ENCODE measurements at regions not wholly inside any gene's neighbourhood (a gene's known extent, or its start where the extent isn't known, plus 50 kb on each side); places are given as distances from the start of the nearest gene placed in this dataset.

GRCh38 chr2:207290833-207291624, 125.3 kb upstream of the KLF7 start:
- H3K9me3 ChIP-seq (ENCODE audit: control insufficient read depth in 2 of 2, low read length in 2 of 2): no peaks in the 10 kb centered on the region
- H3K4me3 ChIP-seq (ENCODE audit: low read length in 2 of 2): no peak overlapping the region
- no peaks in the 10 kb centered on the region for H3K4me1 ChIP-seq (ENCODE audit: control insufficient read depth, insufficient read depth, low read length)
- H3K36me3 ChIP-seq (ENCODE audit: control insufficient read depth in 2 of 2, insufficient read depth in 2 of 2, low read length in 2 of 2): no peaks in the 10 kb centered on the region
- H3K9ac ChIP-seq (ENCODE audit: low read length in 2 of 2): no peak overlapping the region
- H3K27ac ChIP-seq (ENCODE audit: low read length): no peak overlapping the region
- H3K27me3 ChIP-seq (ENCODE audit: control insufficient read depth in 1 of 2, insufficient read depth in 2 of 2, low read length in 2 of 2): no peaks in the 10 kb centered on the region

DNA sequence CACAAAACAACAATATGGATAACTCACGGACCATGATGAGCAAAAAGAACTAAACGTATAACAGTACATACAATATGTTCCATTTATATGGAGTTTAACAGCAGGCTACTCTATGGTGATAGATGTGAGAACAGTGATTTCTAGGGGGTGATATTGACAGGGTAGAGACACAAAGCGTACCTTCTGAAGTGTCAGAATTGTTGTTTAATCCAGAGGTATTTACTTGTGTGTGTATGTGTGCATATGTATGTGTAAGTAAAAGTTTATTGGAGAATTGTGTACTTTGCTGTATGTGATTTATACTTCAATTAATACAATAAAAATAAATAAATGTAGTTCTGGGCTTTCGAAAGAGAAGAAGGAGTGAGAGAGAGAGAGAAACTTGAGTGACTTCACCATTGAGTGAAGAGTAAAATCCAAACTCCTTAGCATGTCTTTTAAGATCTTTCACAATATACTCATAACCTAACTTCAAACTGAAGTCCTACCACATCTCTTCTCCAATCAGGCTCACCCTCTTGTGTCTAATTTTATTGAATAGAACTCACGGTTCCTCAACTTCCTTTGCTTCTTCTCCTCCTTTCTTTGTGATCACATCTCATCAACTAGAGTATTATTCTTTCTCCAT, 126.0 kb upstream of the KLF7 start:
- H3K27me3 ChIP-seq (ENCODE audit: control insufficient read depth in 1 of 2, insufficient read depth in 2 of 2, low read length in 2 of 2): no peaks in the 10 kb centered on the region
- H3K36me3 ChIP-seq (ENCODE audit: control insufficient read depth in 2 of 2, insufficient read depth in 2 of 2, low read length in 2 of 2): no peaks in the 10 kb centered on the region
- no peak overlapping the region for H3K27ac ChIP-seq (ENCODE audit: low read length)
- no peak overlapping the region for H3K4me3 ChIP-seq (ENCODE audit: low read length in 2 of 2)
- no peaks in the 10 kb centered on the region for H3K9me3 ChIP-seq (ENCODE audit: control insufficient read depth in 2 of 2, low read length in 2 of 2)
- peaks cover 4% of the 10 kb centered on the region for H3K4me1 ChIP-seq (ENCODE audit: control insufficient read depth, insufficient read depth, low read length)
- H3K9ac ChIP-seq (ENCODE audit: low read length in 2 of 2): no peak overlapping the region

DNA sequence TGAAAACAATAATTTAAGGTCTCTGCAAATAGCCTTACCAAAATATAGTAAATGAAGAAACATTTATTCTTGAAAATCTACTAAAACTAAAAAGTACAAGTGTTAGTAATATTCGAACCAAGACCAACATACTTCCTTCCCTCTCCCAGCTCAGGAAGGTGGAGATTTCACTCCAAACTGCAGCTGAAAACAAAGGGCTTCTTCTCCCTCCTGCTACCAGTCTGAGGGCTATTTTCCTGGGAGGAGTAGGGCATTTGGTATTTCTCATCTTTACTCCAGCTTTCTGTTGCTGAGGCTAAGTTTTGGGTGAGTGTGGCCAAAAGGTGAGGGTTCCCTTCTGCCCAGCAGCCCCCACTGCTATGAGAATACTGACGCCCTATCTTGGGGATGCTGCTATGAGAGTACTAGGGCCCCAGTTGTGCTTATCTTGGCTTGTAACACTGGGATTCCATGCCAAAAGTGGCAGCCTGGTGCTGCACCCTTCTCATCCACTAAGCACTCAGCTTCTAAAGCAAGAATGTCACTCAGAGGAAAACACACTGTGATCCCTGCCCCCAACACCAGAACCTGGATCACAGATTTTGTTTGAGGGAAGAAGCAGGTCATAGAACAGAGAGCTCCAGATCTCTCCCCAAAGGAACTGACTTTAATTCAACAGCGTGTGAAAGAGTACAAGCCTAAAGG, 130.7 kb upstream of the KLF7 start:
- Histone ChIP-seq H3K9ac (ENCODE audit: low read length in 2 of 2) (no peak overlapping the region), H3K27ac (ENCODE audit: low read length) (no peak overlapping the region), H3K4me1 (ENCODE audit: control insufficient read depth, insufficient read depth, low read length) (peaks cover 7% of the 10 kb centered on the region), H3K36me3 (ENCODE audit: control insufficient read depth in 2 of 2, insufficient read depth in 2 of 2, low read length in 2 of 2) (no peaks in the 10 kb centered on the region), H3K27me3 (ENCODE audit: control insufficient read depth in 1 of 2, insufficient read depth in 2 of 2, low read length in 2 of 2) (no peaks in the 10 kb centered on the region), H3K9me3 (ENCODE audit: control insufficient read depth in 2 of 2, low read length in 2 of 2) (no peaks in the 10 kb centered on the region), H3K4me3 (ENCODE audit: low read length in 2 of 2) (no peak overlapping the region)

DNA sequence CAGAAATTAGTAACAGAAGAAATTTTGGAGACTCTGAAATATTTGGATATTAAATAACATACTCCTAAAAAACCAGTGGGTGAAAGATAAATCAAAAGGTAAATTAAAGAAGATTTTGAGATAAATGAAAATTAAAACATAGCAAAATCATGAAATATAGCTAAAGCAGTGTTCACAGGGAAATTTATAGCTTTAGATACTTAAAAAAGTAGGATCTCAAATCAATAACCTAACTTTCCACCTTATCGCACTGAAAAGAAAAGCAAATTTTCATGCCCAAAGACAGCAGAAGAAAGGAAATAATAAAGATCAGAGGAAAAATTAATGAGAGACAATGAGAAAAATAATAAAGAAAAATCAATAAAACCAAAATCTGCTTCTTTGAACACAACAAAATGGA, 135.1 kb upstream of the KLF7 start:
- no peak overlapping the region for H3K4me3 ChIP-seq (ENCODE audit: low read length in 2 of 2)
- peaks cover 7% of the 10 kb centered on the region for H3K4me1 ChIP-seq (ENCODE audit: control insufficient read depth, insufficient read depth, low read length)

DNA sequence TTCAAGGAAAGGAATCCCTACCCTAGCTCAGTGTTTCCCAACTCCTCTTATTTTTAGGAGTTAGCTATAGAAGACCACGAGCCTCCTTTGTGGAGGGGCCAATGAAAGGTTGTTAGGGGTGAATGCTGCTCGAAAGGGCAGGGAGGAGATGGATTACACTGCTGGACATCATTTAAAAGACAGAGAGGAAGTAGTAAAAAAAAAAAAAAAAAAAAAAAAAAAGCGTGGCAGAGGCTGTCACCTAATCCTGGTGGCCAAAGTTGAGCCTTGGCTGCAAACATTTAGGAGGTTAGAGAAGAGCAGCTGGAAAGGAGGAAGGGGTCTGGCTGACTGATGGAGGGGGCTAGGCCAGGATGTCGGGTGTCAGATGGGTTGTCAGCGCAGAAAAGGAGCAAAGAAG, 139.0 kb upstream of the KLF7 start:
- Histone ChIP-seq H3K27me3 (ENCODE audit: control insufficient read depth in 1 of 2, insufficient read depth in 2 of 2, low read length in 2 of 2) (no peaks in the 10 kb centered on the region), H3K4me1 (ENCODE audit: control insufficient read depth, insufficient read depth, low read length) (no peaks in the 10 kb centered on the region), H3K36me3 (ENCODE audit: control insufficient read depth in 2 of 2, insufficient read depth in 2 of 2, low read length in 2 of 2) (no peaks in the 10 kb centered on the region), H3K27ac (ENCODE audit: low read length) (no peak overlapping the region), H3K4me3 (ENCODE audit: low read length in 2 of 2) (no peak overlapping the region), H3K9ac (ENCODE audit: low read length in 2 of 2) (no peak overlapping the region), H3K9me3 (ENCODE audit: control insufficient read depth in 2 of 2, low read length in 2 of 2) (no peaks in the 10 kb centered on the region)

More for the DNA sequence above, 135.1 kb upstream of the KLF7 start:
- Histone ChIP-seq H3K27ac (ENCODE audit: low read length) (no peak overlapping the region), H3K27me3 (ENCODE audit: control insufficient read depth in 1 of 2, insufficient read depth in 2 of 2, low read length in 2 of 2) (no peaks in the 10 kb centered on the region), H3K9ac (ENCODE audit: low read length in 2 of 2) (no peak overlapping the region), H3K36me3 (ENCODE audit: control insufficient read depth in 2 of 2, insufficient read depth in 2 of 2, low read length in 2 of 2) (no peaks in the 10 kb centered on the region), H3K9me3 (ENCODE audit: control insufficient read depth in 2 of 2, low read length in 2 of 2) (no peaks in the 10 kb centered on the region)

- no peak overlapping the region for H3K9ac ChIP-seq (ENCODE audit: low read length in 2 of 2)
- no peak overlapping the region for H3K4me3 ChIP-seq (ENCODE audit: low read length in 2 of 2)
- no peaks in the 10 kb centered on the region for H3K9me3 ChIP-seq (ENCODE audit: control insufficient read depth in 2 of 2, low read length in 2 of 2)
- H3K4me1 ChIP-seq (ENCODE audit: control insufficient read depth, insufficient read depth, low read length): peaks cover 6% of the 10 kb centered on the region
- no peak overlapping the region for H3K27ac ChIP-seq (ENCODE audit: low read length)
- no peaks in the 10 kb centered on the region for H3K27me3 ChIP-seq (ENCODE audit: control insufficient read depth in 1 of 2, insufficient read depth in 2 of 2, low read length in 2 of 2)
- H3K36me3 ChIP-seq (ENCODE audit: control insufficient read depth in 2 of 2, insufficient read depth in 2 of 2, low read length in 2 of 2): no peaks in the 10 kb centered on the region
These were observed 142.9 kb upstream of the KLF7 start for GRCh38 chr2:207308519-207309224.

- H3K27ac ChIP-seq (ENCODE audit: low read length): no peak overlapping the region
- no peaks in the 10 kb centered on the region for H3K9me3 ChIP-seq (ENCODE audit: control insufficient read depth in 2 of 2, low read length in 2 of 2)
- peaks cover 6% of the 10 kb centered on the region for H3K4me1 ChIP-seq (ENCODE audit: control insufficient read depth, insufficient read depth, low read length)
- no peak overlapping the region for H3K4me3 ChIP-seq (ENCODE audit: low read length in 2 of 2)
- no peaks in the 10 kb centered on the region for H3K27me3 ChIP-seq (ENCODE audit: control insufficient read depth in 1 of 2, insufficient read depth in 2 of 2, low read length in 2 of 2)
- H3K36me3 ChIP-seq (ENCODE audit: control insufficient read depth in 2 of 2, insufficient read depth in 2 of 2, low read length in 2 of 2): no peaks in the 10 kb centered on the region
- no peak overlapping the region for H3K9ac ChIP-seq (ENCODE audit: low read length in 2 of 2)
These were observed 145.7 kb upstream of the KLF7 start for GRCh38 chr2:207311316-207312005.

DNA sequence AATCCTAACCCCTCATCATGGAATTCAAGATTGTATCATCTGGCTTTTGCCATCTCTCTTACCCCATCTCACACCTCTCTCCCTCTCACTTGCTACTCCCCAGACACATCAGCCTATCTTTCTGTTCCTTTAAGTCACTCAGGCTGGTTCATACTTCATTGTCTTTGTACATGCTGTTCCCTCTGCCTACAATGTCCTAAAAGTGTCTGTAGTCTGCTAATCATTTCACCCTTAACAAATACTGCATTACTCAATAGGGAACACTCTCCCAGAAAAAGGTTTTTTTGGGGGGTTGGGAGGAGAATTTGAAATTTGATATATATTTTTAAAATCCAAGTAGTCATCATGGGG, 146.2 kb upstream of the KLF7 start:
- H3K4me3 ChIP-seq (ENCODE audit: low read length in 2 of 2): no peak overlapping the region
- no peak overlapping the region for H3K9ac ChIP-seq (ENCODE audit: low read length in 2 of 2)
- H3K9me3 ChIP-seq (ENCODE audit: control insufficient read depth in 2 of 2, low read length in 2 of 2): no peaks in the 10 kb centered on the region
- no peaks in the 10 kb centered on the region for H3K36me3 ChIP-seq (ENCODE audit: control insufficient read depth in 2 of 2, insufficient read depth in 2 of 2, low read length in 2 of 2)
- H3K4me1 ChIP-seq (ENCODE audit: control insufficient read depth, insufficient read depth, low read length): peaks cover 6% of the 10 kb centered on the region
- no peaks in the 10 kb centered on the region for H3K27me3 ChIP-seq (ENCODE audit: control insufficient read depth in 1 of 2, insufficient read depth in 2 of 2, low read length in 2 of 2)
- no peak overlapping the region for H3K27ac ChIP-seq (ENCODE audit: low read length)

GRCh38 chr2:207313947-207314346, 148.2 kb upstream of the KLF7 start:
- Histone ChIP-seq H3K27ac (ENCODE audit: low read length) (no peak overlapping the region), H3K9ac (ENCODE audit: low read length in 2 of 2) (no peak overlapping the region), H3K4me1 (ENCODE audit: control insufficient read depth, insufficient read depth, low read length) (peaks cover 6% of the 10 kb centered on the region), H3K4me3 (ENCODE audit: low read length in 2 of 2) (no peak overlapping the region), H3K27me3 (ENCODE audit: control insufficient read depth in 1 of 2, insufficient read depth in 2 of 2, low read length in 2 of 2) (no peaks in the 10 kb centered on the region), H3K9me3 (ENCODE audit: control insufficient read depth in 2 of 2, low read length in 2 of 2) (no peaks in the 10 kb centered on the region), H3K36me3 (ENCODE audit: control insufficient read depth in 2 of 2, insufficient read depth in 2 of 2, low read length in 2 of 2) (no peaks in the 10 kb centered on the region)

DNA sequence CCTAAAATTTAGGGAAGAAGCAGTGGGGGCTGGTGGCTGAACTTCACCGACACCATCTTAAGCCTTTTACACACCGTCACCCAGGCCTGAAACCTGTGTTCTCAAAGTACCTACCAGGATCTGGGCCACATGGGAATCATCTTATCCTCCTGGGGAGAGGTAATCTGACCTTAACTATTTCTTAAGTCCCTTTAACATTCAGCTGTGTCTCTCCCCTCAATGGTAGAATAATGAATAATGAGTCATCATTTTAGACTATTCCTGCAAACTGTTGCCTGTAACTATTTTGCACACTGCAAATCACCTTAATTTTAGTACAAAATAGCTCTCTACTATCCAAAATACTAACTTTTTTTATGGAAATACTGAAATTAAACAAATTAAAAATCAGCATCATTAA, 149.4 kb upstream of the KLF7 start:
- Histone ChIP-seq H3K36me3 (ENCODE audit: control insufficient read depth in 2 of 2, insufficient read depth in 2 of 2, low read length in 2 of 2) (no peaks in the 10 kb centered on the region), H3K4me1 (ENCODE audit: control insufficient read depth, insufficient read depth, low read length) (peaks cover 6% of the 10 kb centered on the region), H3K9ac (ENCODE audit: low read length in 2 of 2) (no peak overlapping the region), H3K9me3 (ENCODE audit: control insufficient read depth in 2 of 2, low read length in 2 of 2) (no peaks in the 10 kb centered on the region), H3K27me3 (ENCODE audit: control insufficient read depth in 1 of 2, insufficient read depth in 2 of 2, low read length in 2 of 2) (no peaks in the 10 kb centered on the region), H3K4me3 (ENCODE audit: low read length in 2 of 2) (no peak overlapping the region), H3K27ac (ENCODE audit: low read length) (no peak overlapping the region)
